ENCODE measurements at regions not wholly inside any gene's neighbourhood (a gene's known extent, or its start where the extent isn't known, plus 50 kb on each side); places are given as distances from the start of the nearest gene placed in this dataset.

DNA sequence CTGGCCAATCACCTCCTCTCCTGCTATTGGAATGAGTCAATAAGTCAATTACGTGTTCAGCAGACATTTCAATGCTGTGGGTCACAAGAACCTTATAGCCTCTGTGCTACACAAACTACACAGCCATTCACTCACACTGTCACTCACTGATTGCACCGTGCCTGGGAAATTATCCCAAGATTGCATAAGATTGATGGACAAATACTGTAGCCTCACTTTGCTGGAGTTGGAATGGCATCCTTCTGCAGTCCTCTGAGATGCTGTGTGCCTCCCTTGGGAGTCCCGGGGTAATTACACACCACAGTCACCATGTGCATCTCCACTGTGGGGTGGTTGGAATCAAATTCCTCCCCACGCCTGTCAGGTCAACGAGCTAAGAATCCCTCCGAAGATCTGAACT, 358.7 kb upstream of the MGMT start:
- H3K4me2 ChIP-seq (ENCODE audit: insufficient read depth, low read length), result no peak overlapping the region
- H3K36me3 ChIP-seq (ENCODE audit: control insufficient read depth in 2 of 2, extremely low read depth in 1 of 2, insufficient read depth in 2 of 2, low read length in 2 of 2), result no peaks in the 10 kb centered on the region
- peaks cover 14% of the 10 kb centered on the region for H3K4me1 ChIP-seq (ENCODE audit: control insufficient read depth, extremely low read depth, insufficient read depth, low read length)
- H3K79me2 ChIP-seq (ENCODE audit: control insufficient read depth, insufficient read depth, low read length), result no peaks in the 10 kb centered on the region
- H3K27ac ChIP-seq (ENCODE audit: insufficient read depth, low read depth, low read length), result no peak overlapping the region
- DNase-seq (ENCODE audit: low read depth, low spot score), result no peak
- no peak overlapping the region for H3K9ac ChIP-seq (replicated peaks; ENCODE audit: extremely low read depth, insufficient read depth, low read length)
- dilution Hi-C loops (cut with MboI; ENCODE audit: extremely low pct_ligation_motif_present, low sequenced_read_pairs) (no loop called here), intact Hi-C loops (cut with micrococcal nuclease) (no loop called here)
- H2AFZ ChIP-seq (ENCODE audit: low read depth, low read length), result no peak overlapping the region
- CTCF ChIA-PET, result no interaction called here
- H3K27me3 ChIP-seq (ENCODE audit: control insufficient read depth in 2 of 2, insufficient read depth in 2 of 2, low read length in 2 of 2), result no peaks in the 10 kb centered on the region
- no peaks in the 10 kb centered on the region for H4K20me1 ChIP-seq (replicated peaks; ENCODE audit: control insufficient read depth, extremely low read depth, insufficient read depth, low read length)
- POLR2A ChIA-PET, result no interaction called here
- no peaks in the 10 kb centered on the region for H3K9me1 ChIP-seq (replicated peaks; ENCODE audit: control insufficient read depth, extremely low read depth, insufficient read depth, low read length)
- no TSS peak for BruUV-seq (replicated peaks)
- no peaks in the 10 kb centered on the region for H3K9me3 ChIP-seq (replicated peaks; ENCODE audit: control insufficient read depth, insufficient read depth, low read length)
- TF ChIP-seq FOS (IDR thresholded peaks at IDR 0.05; ENCODE audit: borderline replicate concordance, insufficient read depth, low read length) (no peak), MYC (IDR thresholded peaks at IDR 0.05; ENCODE audit: low read depth, low read length) (no peak), JUN (IDR thresholded peaks at IDR 0.05; ENCODE audit: borderline replicate concordance, insufficient read depth, insufficient read length, low read depth) (no peak), GATA2 (IDR thresholded peaks at IDR 0.05; ENCODE audit: insufficient read depth, insufficient read length, low read depth, low read length) (no peak), MAX (IDR thresholded peaks at IDR 0.05; ENCODE audit: insufficient read depth, insufficient read length) (no peak), POLR2AphosphoS5 (IDR thresholded peaks at IDR 0.05; ENCODE audit: insufficient read depth, low read depth, low read length) (no peak), EZH2 (IDR thresholded peaks at IDR 0.05; ENCODE audit: borderline replicate concordance, low read depth, low read length, severe bottlenecking) (no peak), POLR2A (IDR thresholded peaks at IDR 0.05; ENCODE audit: low read depth, low read length) (no peak)
- TF ChIP-seq, protein P1, sequence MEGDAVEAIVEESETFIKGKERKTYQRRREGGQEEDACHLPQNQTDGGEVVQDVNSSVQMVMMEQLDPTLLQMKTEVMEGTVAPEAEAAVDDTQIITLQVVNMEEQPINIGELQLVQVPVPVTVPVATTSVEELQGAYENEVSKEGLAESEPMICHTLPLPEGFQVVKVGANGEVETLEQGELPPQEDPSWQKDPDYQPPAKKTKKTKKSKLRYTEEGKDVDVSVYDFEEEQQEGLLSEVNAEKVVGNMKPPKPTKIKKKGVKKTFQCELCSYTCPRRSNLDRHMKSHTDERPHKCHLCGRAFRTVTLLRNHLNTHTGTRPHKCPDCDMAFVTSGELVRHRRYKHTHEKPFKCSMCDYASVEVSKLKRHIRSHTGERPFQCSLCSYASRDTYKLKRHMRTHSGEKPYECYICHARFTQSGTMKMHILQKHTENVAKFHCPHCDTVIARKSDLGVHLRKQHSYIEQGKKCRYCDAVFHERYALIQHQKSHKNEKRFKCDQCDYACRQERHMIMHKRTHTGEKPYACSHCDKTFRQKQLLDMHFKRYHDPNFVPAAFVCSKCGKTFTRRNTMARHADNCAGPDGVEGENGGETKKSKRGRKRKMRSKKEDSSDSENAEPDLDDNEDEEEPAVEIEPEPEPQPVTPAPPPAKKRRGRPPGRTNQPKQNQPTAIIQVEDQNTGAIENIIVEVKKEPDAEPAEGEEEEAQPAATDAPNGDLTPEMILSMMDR (IDR thresholded peaks at IDR 0.05; ENCODE audit: extremely low read depth in 1 of 2, insufficient read depth in 1 of 2, low read depth in 1 of 2, low read length in 2 of 2), result no peak
- no peak for FAIRE-seq
- H3K4me3 ChIP-seq (replicated peaks in 1 of 3; ENCODE audit: insufficient read depth in 1 of 3, low read depth in 1 of 3, low read length in 3 of 3), result no peak overlapping the region
